ENCODE measurements at regions not wholly inside any gene's neighbourhood (a gene's known extent, or its start where the extent isn't known, plus 50 kb on each side); places are given as distances from the start of the nearest gene placed in this dataset.

DNA sequence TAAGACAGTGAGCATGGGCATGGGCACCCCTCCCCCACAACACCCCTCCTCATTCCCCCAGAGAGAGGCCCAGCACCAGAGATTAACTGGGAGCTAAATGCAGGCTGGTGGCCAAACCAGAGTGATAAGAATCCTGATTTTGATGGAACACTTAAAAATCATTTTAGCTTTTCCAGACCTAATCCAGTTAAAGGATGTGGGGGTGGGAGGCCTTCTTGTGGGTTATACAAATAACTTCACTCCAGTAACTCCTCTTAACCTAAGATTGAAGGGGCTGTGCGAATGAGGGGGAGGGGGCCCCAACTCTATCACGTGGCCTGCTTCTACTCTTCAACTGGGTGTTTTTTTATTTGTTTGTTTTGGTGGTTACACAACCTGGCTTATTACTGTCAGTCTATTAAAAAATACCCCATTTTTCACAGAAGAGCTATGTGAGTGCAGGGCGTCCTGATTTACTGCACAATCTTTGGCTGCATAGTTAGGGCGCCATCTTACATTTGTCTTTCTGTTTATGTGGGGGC is 398.1 kb upstream of the LYPLAL1 start:
- no peak for TF ChIP-seq EZH2phosphoT487 (IDR thresholded peaks at IDR 0.05; ENCODE audit: low read length)
- TF ChIP-seq EZH2 (optimal IDR thresholded peaks at IDR 0.05; ENCODE audit: low read depth, low read length), result no peak

All from MM.1S (cell line).